SK-N-SH treated with all-trans-retinoic acid at 6 μM for 48 hours (cell line): ENCODE measurements at regions not wholly inside any gene's neighbourhood (a gene's known extent, or its start where the extent isn't known, plus 50 kb on each side); places are given as distances from the start of the nearest gene placed in this dataset.

Experiments used
- ATAC-seq: fragments of 200-7000 bp; cut with Tn5 transposase; 3 replicates; pipeline ENCODE4 v1.9.1; 2020; ENCODE audit warnings: mild to moderate bottlenecking, moderate library complexity
- ARNTL ChIP-seq: fragments of 450-650 bp; formaldehyde crosslinking; IDR thresholded peaks from 2 replicates; pipeline ENCODE4 v1.5.0; 2020; ENCODE audit warnings: low read depth, mild to moderate bottlenecking, moderate library complexity, borderline replicate concordance
- BACH2 ChIP-seq: fragments of 250-450 bp; sonication (Bioruptor Pico); IDR thresholded peaks from 2 replicates; pipeline ENCODE4 v1.9.0; 2021; ENCODE audit warnings: mild to moderate bottlenecking, borderline replicate concordance
- CSDC2 ChIP-seq: fragments of 250-450 bp; sonication (Bioruptor Pico); IDR thresholded peaks from 2 replicates; pipeline ENCODE4 v1.5.0; 2020; ENCODE audit warnings: mild to moderate bottlenecking, moderate library complexity
- ESRRG ChIP-seq: fragments of 250-450 bp; sonication (Bioruptor Pico); IDR thresholded peaks from 2 replicates; pipeline ENCODE4 v1.6.1; 2021; ENCODE audit warnings: mild to moderate bottlenecking
- GLIS3 ChIP-seq: fragments of 250-450 bp; sonication (Bioruptor Pico); IDR thresholded peaks from 2 replicates; pipeline ENCODE4 v1.5.0; 2020; ENCODE audit warnings: mild to moderate bottlenecking, moderate library complexity
- ISL1 ChIP-seq: fragments of 250-450 bp; sonication (Bioruptor Pico); IDR thresholded peaks from 2 replicates; pipeline ENCODE4 v2.1.2; 2022; ENCODE audit warnings: mild to moderate bottlenecking, moderate library complexity
- OSR1 ChIP-seq: fragments of 250-450 bp; sonication (Bioruptor Pico); IDR thresholded peaks from 2 replicates; pipeline ENCODE4 v1.8.0; 2022; ENCODE audit warnings: moderate library complexity, mild to moderate bottlenecking, inconsistent platforms
- RARB ChIP-seq: fragments of 250-450 bp; sonication (Bioruptor Pico); IDR thresholded peaks from 2 replicates; pipeline ENCODE4 v1.8.0; 2021; ENCODE audit warnings: mild to moderate bottlenecking, moderate library complexity
- SNAI2 ChIP-seq: fragments of 250-450 bp; sonication (Bioruptor Pico); IDR thresholded peaks from 2 replicates; pipeline ENCODE4 v1.5.0; 2020; ENCODE audit warnings: mild to moderate bottlenecking, moderate library complexity
- TCF4 ChIP-seq: fragments of 250-450 bp; sonication (Bioruptor Pico); IDR thresholded peaks from 2 replicates; pipeline ENCODE4 v1.8.0; 2021; ENCODE audit warnings: mild to moderate bottlenecking, moderate library complexity, borderline replicate concordance
- TOX ChIP-seq: fragments of 250-450 bp; sonication (Bioruptor Pico); IDR thresholded peaks from 2 replicates; pipeline ENCODE4 v1.8.0; 2021; ENCODE audit warnings: mild to moderate bottlenecking, moderate library complexity, borderline replicate concordance
- ZC3H10 ChIP-seq: fragments of 250-450 bp; sonication (Bioruptor Pico); IDR thresholded peaks from 2 replicates; pipeline ENCODE4 v1.5.1; 2021; ENCODE audit warnings: mild to moderate bottlenecking, moderate library complexity
- ZFP3 ChIP-seq: fragments of 250-450 bp; sonication (Bioruptor Pico); IDR thresholded peaks from 2 replicates; pipeline ENCODE4 v1.5.0; 2020; ENCODE audit warnings: mild to moderate bottlenecking, moderate library complexity
- ZFP30 ChIP-seq: fragments of 450-650 bp; formaldehyde crosslinking; IDR thresholded peaks from 2 replicates; pipeline ENCODE4 v1.5.0; 2022; ENCODE audit warnings: mild to moderate bottlenecking, moderate library complexity
- ZNF565 ChIP-seq: fragments of 450-650 bp; formaldehyde crosslinking; conservative IDR thresholded peaks from 2 replicates; pipeline ENCODE4 v1.5.0; 2020; ENCODE audit warnings: low read depth, mild to moderate bottlenecking, moderate library complexity
- ZNF70 ChIP-seq: fragments of 450-650 bp; formaldehyde crosslinking; IDR thresholded peaks from 2 replicates; pipeline ENCODE4 v1.5.0; 2020; ENCODE audit warnings: mild to moderate bottlenecking, moderate library complexity
- ZNF8 ChIP-seq: fragments of 450-650 bp; formaldehyde crosslinking; IDR thresholded peaks from 2 replicates; pipeline ENCODE4 v1.5.0; 2020; ENCODE audit warnings: mild to moderate bottlenecking, moderate library complexity
- TF ChIP-seq, protein P1 (sequence below): fragments of 250-450 bp; sonication (Bioruptor Pico); IDR thresholded peaks from 2 replicates; pipeline ENCODE4 v1.5.1; 2020; ENCODE audit warnings: low read depth, mild to moderate bottlenecking, moderate library complexity
- TF ChIP-seq, protein P2 (sequence below): fragments of 250-450 bp; sonication (Bioruptor Pico); IDR thresholded peaks from 2 replicates; pipeline ENCODE4 v1.5.1; 2021; ENCODE audit warnings: mild to moderate bottlenecking, moderate library complexity
- TF ChIP-seq, protein P3 (sequence below): fragments of 250-450 bp; sonication (Bioruptor Pico); IDR thresholded peaks from 2 replicates; pipeline ENCODE4 v1.8.0; 2021; ENCODE audit warnings: low read depth, mild to moderate bottlenecking, moderate library complexity, borderline replicate concordance
- TF ChIP-seq, protein P4 (sequence below): fragments of 250-450 bp; sonication (Bioruptor Pico); IDR thresholded peaks from 2 replicates; pipeline ENCODE4 v1.8.0; 2020; ENCODE audit warnings: mild to moderate bottlenecking, moderate library complexity, borderline replicate concordance

DNA sequence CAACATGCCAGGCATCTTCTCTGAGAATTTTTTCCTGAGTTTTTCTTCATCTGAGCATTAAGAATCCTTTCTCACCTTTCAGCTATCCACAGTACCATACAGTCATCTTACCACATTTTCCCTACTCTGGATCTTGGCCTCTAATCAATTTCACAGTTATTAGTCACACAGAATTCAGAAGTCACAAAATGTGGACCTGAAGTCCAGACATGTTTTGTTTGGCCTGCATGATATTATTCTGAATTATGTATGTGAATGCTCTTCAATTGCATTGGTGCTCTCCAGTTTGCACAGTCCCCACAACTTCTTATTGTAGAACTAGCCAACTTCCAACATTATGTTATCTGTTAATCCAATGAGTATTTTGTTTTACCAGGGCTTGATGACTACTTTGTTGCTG, 102.3 kb upstream of the GRIA3 start:
- TF ChIP-seq ZFP3 (CRISPR knock-in tag): no peak
- no peak for TF ChIP-seq CSDC2 (CRISPR knock-in tag)
- TF ChIP-seq, protein P1, sequence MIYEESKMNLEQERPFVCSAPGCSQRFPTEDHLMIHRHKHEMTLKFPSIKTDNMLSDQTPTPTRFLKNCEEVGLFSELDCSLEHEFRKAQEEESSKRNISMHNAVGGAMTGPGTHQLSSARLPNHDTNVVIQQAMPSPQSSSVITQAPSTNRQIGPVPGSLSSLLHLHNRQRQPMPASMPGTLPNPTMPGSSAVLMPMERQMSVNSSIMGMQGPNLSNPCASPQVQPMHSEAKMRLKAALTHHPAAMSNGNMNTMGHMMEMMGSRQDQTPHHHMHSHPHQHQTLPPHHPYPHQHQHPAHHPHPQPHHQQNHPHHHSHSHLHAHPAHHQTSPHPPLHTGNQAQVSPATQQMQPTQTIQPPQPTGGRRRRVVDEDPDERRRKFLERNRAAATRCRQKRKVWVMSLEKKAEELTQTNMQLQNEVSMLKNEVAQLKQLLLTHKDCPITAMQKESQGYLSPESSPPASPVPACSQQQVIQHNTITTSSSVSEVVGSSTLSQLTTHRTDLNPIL (CRISPR knock-in tag): no peak
- no peak for TF ChIP-seq TOX (CRISPR knock-in tag)
- TF ChIP-seq, protein P2, sequence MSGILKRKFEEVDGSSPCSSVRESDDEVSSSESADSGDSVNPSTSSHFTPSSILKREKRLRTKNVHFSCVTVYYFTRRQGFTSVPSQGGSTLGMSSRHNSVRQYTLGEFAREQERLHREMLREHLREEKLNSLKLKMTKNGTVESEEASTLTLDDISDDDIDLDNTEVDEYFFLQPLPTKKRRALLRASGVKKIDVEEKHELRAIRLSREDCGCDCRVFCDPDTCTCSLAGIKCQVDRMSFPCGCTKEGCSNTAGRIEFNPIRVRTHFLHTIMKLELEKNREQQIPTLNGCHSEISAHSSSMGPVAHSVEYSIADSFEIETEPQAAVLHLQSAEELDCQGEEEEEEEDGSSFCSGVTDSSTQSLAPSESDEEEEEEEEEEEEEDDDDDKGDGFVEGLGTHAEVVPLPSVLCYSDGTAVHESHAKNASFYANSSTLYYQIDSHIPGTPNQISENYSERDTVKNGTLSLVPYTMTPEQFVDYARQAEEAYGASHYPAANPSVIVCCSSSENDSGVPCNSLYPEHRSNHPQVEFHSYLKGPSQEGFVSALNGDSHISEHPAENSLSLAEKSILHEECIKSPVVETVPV (CRISPR knock-in tag): no peak
- TF ChIP-seq ZFP30 (CRISPR knock-in tag): no peak
- TF ChIP-seq, protein P3, sequence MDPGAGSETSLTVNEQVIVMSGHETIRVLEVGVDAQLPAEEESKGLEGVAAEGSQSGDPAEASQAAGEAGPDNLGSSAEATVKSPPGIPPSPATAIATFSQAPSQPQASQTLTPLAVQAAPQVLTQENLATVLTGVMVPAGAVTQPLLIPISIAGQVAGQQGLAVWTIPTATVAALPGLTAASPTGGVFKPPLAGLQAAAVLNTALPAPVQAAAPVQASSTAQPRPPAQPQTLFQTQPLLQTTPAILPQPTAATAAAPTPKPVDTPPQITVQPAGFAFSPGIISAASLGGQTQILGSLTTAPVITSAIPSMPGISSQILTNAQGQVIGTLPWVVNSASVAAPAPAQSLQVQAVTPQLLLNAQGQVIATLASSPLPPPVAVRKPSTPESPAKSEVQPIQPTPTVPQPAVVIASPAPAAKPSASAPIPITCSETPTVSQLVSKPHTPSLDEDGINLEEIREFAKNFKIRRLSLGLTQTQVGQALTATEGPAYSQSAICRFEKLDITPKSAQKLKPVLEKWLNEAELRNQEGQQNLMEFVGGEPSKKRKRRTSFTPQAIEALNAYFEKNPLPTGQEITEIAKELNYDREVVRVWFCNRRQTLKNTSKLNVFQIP (CRISPR knock-in tag): no peak
- no peak for TF ChIP-seq BACH2 (CRISPR knock-in tag)
- TF ChIP-seq ZC3H10: no peak
- TF ChIP-seq ESRRG (CRISPR knock-in tag): no peak
- no peak for TF ChIP-seq ARNTL (CRISPR knock-in tag)
- TF ChIP-seq OSR1 (CRISPR knock-in tag): no peak
- TF ChIP-seq GLIS3 (CRISPR knock-in tag): no peak
- TF ChIP-seq, protein P4, sequence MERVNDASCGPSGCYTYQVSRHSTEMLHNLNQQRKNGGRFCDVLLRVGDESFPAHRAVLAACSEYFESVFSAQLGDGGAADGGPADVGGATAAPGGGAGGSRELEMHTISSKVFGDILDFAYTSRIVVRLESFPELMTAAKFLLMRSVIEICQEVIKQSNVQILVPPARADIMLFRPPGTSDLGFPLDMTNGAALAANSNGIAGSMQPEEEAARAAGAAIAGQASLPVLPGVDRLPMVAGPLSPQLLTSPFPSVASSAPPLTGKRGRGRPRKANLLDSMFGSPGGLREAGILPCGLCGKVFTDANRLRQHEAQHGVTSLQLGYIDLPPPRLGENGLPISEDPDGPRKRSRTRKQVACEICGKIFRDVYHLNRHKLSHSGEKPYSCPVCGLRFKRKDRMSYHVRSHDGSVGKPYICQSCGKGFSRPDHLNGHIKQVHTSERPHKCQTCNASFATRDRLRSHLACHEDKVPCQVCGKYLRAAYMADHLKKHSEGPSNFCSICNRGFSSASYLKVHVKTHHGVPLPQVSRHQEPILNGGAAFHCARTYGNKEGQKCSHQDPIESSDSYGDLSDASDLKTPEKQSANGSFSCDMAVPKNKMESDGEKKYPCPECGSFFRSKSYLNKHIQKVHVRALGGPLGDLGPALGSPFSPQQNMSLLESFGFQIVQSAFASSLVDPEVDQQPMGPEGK (CRISPR knock-in tag): no peak
- no peak for TF ChIP-seq ZNF565 (CRISPR knock-in tag)
- no peak for TF ChIP-seq ZNF8
- no peak for TF ChIP-seq TCF4
- no peak for TF ChIP-seq ISL1
- no peak for ATAC-seq

DNA sequence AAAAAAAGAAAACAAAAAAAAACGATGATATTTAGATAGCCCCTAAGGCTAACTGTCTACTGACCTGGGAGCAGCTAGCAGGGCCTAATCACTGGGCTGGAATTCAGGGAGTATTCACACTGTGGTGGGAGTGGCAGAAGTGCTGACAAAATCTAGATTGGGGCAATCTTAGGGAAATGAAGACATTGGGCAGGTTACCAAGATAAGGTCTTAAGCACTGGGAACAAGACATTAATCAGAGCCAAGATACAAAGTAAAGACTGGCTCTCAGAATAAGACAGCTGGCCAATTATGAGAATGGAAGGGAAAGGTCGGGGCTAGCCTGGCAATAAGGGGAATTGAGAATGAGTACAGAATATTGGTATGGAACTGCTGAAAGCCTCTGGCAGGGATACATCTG, 100.2 kb upstream of the GRIA3 start:
- no peak for ATAC-seq
- TF ChIP-seq TOX (CRISPR knock-in tag): no peak
- TF ChIP-seq ISL1: no peak
- TF ChIP-seq TCF4: no peak
- no peak for TF ChIP-seq ZNF8
- TF ChIP-seq ZNF565 (CRISPR knock-in tag): no peak
- TF ChIP-seq, protein P1 (CRISPR knock-in tag): no peak
- TF ChIP-seq ARNTL (CRISPR knock-in tag): no peak
- no peak for TF ChIP-seq ZFP30 (CRISPR knock-in tag)
- TF ChIP-seq SNAI2 (CRISPR knock-in tag): no peak
- TF ChIP-seq ESRRG (CRISPR knock-in tag): no peak
- no peak for TF ChIP-seq ZFP3 (CRISPR knock-in tag)
- TF ChIP-seq BACH2 (CRISPR knock-in tag): no peak
- no peak for TF ChIP-seq GLIS3 (CRISPR knock-in tag)

DNA sequence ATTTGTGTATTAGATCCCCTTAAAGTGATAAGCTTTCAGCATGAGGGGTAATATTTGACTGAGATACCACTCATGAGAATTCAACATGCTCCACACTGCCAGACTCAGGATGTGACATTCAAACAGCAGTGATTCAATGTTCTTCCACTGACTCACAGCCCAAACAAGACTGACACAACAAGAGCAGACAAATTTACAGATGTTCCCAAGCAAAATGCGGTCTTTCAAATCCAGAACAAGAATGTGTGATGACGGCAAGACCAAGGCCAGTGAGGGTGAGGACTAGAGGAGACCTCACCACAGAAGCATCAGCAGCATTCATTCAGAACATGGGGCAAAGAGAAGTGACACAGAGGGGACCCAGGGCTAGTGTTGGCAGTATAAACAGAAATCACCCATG, 99.3 kb upstream of the GRIA3 start:
- no peak for ATAC-seq
- TF ChIP-seq ISL1 (no peak), ZFP30 (CRISPR knock-in tag) (no peak), SNAI2 (CRISPR knock-in tag) (no peak), BACH2 (CRISPR knock-in tag) (no peak), ZNF8 (no peak), CSDC2 (CRISPR knock-in tag) (no peak), TCF4 (no peak), ZC3H10 (no peak), ZNF70 (CRISPR knock-in tag) (no peak), ZNF565 (CRISPR knock-in tag) (no peak), ZFP3 (CRISPR knock-in tag) (no peak), RARB (CRISPR knock-in tag) (no peak), TOX (CRISPR knock-in tag) (no peak), ESRRG (CRISPR knock-in tag) (no peak)
- TF ChIP-seq, protein P3 (CRISPR knock-in tag): no peak
- TF ChIP-seq, protein P1 (CRISPR knock-in tag): no peak
- TF ChIP-seq, protein P2 (CRISPR knock-in tag): no peak
